ENCODE measurements at regions not wholly inside any gene's neighbourhood (a gene's known extent, or its start where the extent isn't known, plus 50 kb on each side); places are given as distances from the start of the nearest gene placed in this dataset.

GRCh38 chr11:87971354-87971753 lies 203.9 kb downstream of the RAB38 start:
- no peaks in the 10 kb centered on the region for H3K27me3 ChIP-seq (ENCODE audit: control insufficient read depth, low read length)
- H3K79me2 ChIP-seq (ENCODE audit: control insufficient read depth, low read length), result no peaks in the 10 kb centered on the region
- no peaks in the 10 kb centered on the region; the same call in 1 of the 2 replicates for H3F3A ChIP-seq (ENCODE audit: control insufficient read depth, insufficient read depth)
- no peak overlapping the region for H3K27ac ChIP-seq (ENCODE audit: low read depth, low read length)
- no peak overlapping the region for H3K4me2 ChIP-seq (ENCODE audit: low read length)
- peaks cover 19% of the 10 kb centered on the region for H3K4me1 ChIP-seq (ENCODE audit: control insufficient read depth, low read length)
- H3K9me2 ChIP-seq (replicated peaks; ENCODE audit: control insufficient read depth, low read length), result no peaks in the 10 kb centered on the region
- TF ChIP-seq EZH2phosphoT487 (IDR thresholded peaks at IDR 0.05; ENCODE audit: borderline replicate concordance, low read length) (no peak), CTCF (IDR thresholded peaks at IDR 0.05; ENCODE audit: low read depth, low read length, poor library complexity, severe bottlenecking) (no peak)
- H3K4me3 ChIP-seq (ENCODE audit: low read length), result no peak overlapping the region
- H3K36me3 ChIP-seq (ENCODE audit: control insufficient read depth, low read length), result no peaks in the 10 kb centered on the region
- no peaks in the 10 kb centered on the region for H4K20me1 ChIP-seq (ENCODE audit: control insufficient read depth, insufficient read depth, low read depth, low read length)
- no peaks in the 10 kb centered on the region for H3K9me3 ChIP-seq (ENCODE audit: control insufficient read depth, insufficient read depth, low read length)

- no peak overlapping the region for H3K4me2 ChIP-seq (ENCODE audit: low read length)
- TF ChIP-seq CTCF (IDR thresholded peaks at IDR 0.05; ENCODE audit: low read depth, low read length, poor library complexity, severe bottlenecking), result no peak
- TF ChIP-seq EZH2phosphoT487 (IDR thresholded peaks at IDR 0.05; ENCODE audit: borderline replicate concordance, low read length), result no peak
- no peaks in the 10 kb centered on the region; the same call in 1 of the 2 replicates for H3F3A ChIP-seq (ENCODE audit: control insufficient read depth, insufficient read depth)
Observed at GRCh38 chr11:87970762-87971161, 204.5 kb downstream of the RAB38 start.

GRCh38 chr11:87967459-87967858 lies 207.8 kb downstream of the RAB38 start:
- no peaks in the 10 kb centered on the region for H3F3A ChIP-seq (ENCODE audit: control insufficient read depth, insufficient read depth)

More at GRCh38 chr11:87970762-87971161, 204.5 kb downstream of the RAB38 start:
- no peaks in the 10 kb centered on the region for H3K27me3 ChIP-seq (ENCODE audit: control insufficient read depth, low read length)
- no peak overlapping the region for H3K4me3 ChIP-seq (ENCODE audit: low read length)
- H4K20me1 ChIP-seq (ENCODE audit: control insufficient read depth, insufficient read depth, low read depth, low read length), result no peaks in the 10 kb centered on the region
- no peaks in the 10 kb centered on the region for H3K79me2 ChIP-seq (ENCODE audit: control insufficient read depth, low read length)
- no peaks in the 10 kb centered on the region for H3K9me2 ChIP-seq (replicated peaks; ENCODE audit: control insufficient read depth, low read length)
- H3K36me3 ChIP-seq (ENCODE audit: control insufficient read depth, low read length), result no peaks in the 10 kb centered on the region
- H3K4me1 ChIP-seq (ENCODE audit: control insufficient read depth, low read length), result peaks cover 19% of the 10 kb centered on the region
- H3K27ac ChIP-seq (ENCODE audit: low read depth, low read length), result no peak overlapping the region
- no peaks in the 10 kb centered on the region for H3K9me3 ChIP-seq (ENCODE audit: control insufficient read depth, insufficient read depth, low read length)

More at GRCh38 chr11:87967459-87967858, 207.8 kb downstream of the RAB38 start:
- no peak overlapping the region for H3K4me2 ChIP-seq (ENCODE audit: low read length)
- no peaks in the 10 kb centered on the region for H3K79me2 ChIP-seq (ENCODE audit: control insufficient read depth, low read length)
- H3K36me3 ChIP-seq (ENCODE audit: control insufficient read depth, low read length), result no peaks in the 10 kb centered on the region
- H3K9me2 ChIP-seq (replicated peaks; ENCODE audit: control insufficient read depth, low read length), result no peaks in the 10 kb centered on the region
- H3K9me3 ChIP-seq (ENCODE audit: control insufficient read depth, insufficient read depth, low read length), result no peaks in the 10 kb centered on the region
- H3K27ac ChIP-seq (ENCODE audit: low read depth, low read length), result no peak overlapping the region
- H3K27me3 ChIP-seq (ENCODE audit: control insufficient read depth, low read length), result no peaks in the 10 kb centered on the region
- H3K4me3 ChIP-seq (ENCODE audit: low read length), result no peak overlapping the region
- H4K20me1 ChIP-seq (ENCODE audit: control insufficient read depth, insufficient read depth, low read depth, low read length), result no peaks in the 10 kb centered on the region
- TF ChIP-seq CTCF (IDR thresholded peaks at IDR 0.05; ENCODE audit: low read depth, low read length, poor library complexity, severe bottlenecking), result no peak
- no peak for TF ChIP-seq EZH2phosphoT487 (IDR thresholded peaks at IDR 0.05; ENCODE audit: borderline replicate concordance, low read length)
- peaks cover 14% of the 10 kb centered on the region for H3K4me1 ChIP-seq (ENCODE audit: control insufficient read depth, low read length)
